ENCODE measurements at regions not wholly inside any gene's neighbourhood (a gene's known extent, or its start where the extent isn't known, plus 50 kb on each side); places are given as distances from the start of the nearest gene placed in this dataset.

DNA sequence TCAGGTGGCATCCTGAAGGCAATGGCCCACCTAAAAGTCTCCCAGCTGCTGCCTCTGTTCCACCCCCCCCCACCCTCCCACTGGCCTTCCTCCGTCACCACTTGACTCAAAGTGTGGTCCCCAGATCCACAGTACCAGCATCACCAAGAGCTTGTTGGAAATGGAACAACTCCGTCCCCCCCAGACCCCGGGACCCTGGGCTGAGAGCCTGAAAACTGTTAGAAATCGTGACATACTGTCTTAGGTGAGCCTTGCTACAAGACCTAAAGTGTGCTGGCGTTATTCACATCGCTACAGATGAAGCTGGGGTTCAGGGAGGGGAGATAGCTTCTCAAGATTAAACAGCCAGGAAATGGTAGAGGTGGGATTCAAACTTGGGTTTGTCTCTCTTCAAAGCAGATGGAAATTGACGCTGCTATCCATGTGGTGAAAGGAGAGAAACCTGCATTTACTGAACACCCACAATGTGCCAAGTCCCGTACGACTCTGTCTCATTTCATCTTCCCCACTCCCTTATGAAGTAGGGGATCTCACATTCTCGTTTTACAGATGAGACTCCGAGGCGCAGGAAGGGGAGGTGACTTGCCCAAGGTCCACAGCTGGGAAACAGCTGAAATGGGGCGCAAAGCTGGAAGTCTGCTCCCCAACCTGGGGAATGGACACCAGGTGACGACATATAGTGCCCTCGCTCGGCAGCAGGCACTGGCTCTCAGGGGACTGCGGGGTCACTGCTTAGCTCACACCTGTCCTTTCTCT, 52.8 kb upstream of the IFFO2 start:
- Mint-ChIP-seq H3K4me1 (ENCODE audit: low read depth) (peaks cover 38% of the 10 kb centered on the region), H3K27me3 (ENCODE audit: low read depth) (no peaks in the 10 kb centered on the region), H3K4me3 (ENCODE audit: unreplicated experiment) (no peak overlapping the region), H3K27ac (ENCODE audit: unreplicated experiment) (peak overlapping the region; percentile 89), H3K36me3 (ENCODE audit: low read depth) (no peaks in the 10 kb centered on the region), H3K9me3 (ENCODE audit: low read depth) (no peaks in the 10 kb centered on the region)
- TF ChIP-seq, protein P1, sequence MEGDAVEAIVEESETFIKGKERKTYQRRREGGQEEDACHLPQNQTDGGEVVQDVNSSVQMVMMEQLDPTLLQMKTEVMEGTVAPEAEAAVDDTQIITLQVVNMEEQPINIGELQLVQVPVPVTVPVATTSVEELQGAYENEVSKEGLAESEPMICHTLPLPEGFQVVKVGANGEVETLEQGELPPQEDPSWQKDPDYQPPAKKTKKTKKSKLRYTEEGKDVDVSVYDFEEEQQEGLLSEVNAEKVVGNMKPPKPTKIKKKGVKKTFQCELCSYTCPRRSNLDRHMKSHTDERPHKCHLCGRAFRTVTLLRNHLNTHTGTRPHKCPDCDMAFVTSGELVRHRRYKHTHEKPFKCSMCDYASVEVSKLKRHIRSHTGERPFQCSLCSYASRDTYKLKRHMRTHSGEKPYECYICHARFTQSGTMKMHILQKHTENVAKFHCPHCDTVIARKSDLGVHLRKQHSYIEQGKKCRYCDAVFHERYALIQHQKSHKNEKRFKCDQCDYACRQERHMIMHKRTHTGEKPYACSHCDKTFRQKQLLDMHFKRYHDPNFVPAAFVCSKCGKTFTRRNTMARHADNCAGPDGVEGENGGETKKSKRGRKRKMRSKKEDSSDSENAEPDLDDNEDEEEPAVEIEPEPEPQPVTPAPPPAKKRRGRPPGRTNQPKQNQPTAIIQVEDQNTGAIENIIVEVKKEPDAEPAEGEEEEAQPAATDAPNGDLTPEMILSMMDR (IDR thresholded peaks at IDR 0.05) = no peak
- DNase-seq (ENCODE audit: low spot score) = no peak

- Mint-ChIP-seq H3K27ac (ENCODE audit: unreplicated experiment) (no peak overlapping the region), H3K4me3 (ENCODE audit: unreplicated experiment) (no peak overlapping the region), H3K27me3 (ENCODE audit: low read depth) (peaks cover 3% of the 10 kb centered on the region), H3K9me3 (ENCODE audit: low read depth) (peaks cover 7% of the 10 kb centered on the region), H3K36me3 (ENCODE audit: low read depth) (no peaks in the 10 kb centered on the region), H3K4me1 (ENCODE audit: low read depth) (peaks cover 36% of the 10 kb centered on the region)
- no peak for DNase-seq (ENCODE audit: low spot score)
- TF ChIP-seq, protein P1 (IDR thresholded peaks at IDR 0.05) = no peak
These were observed 51.3 kb upstream of the IFFO2 start for GRCh38 chr1:19007491-19008441.

- Mint-ChIP-seq H3K4me3 (ENCODE audit: unreplicated experiment) (no peak overlapping the region), H3K36me3 (ENCODE audit: low read depth) (peaks cover 2% of the 10 kb centered on the region), H3K4me1 (ENCODE audit: low read depth) (peaks cover 27% of the 10 kb centered on the region), H3K27ac (ENCODE audit: unreplicated experiment) (no peak overlapping the region), H3K27me3 (ENCODE audit: low read depth) (peaks cover 3% of the 10 kb centered on the region), H3K9me3 (ENCODE audit: low read depth) (peaks cover 10% of the 10 kb centered on the region)
- DNase-seq (ENCODE audit: low spot score) = no peak
- TF ChIP-seq, protein P1 (IDR thresholded peaks at IDR 0.05) = no peak
These were observed 50.4 kb upstream of the IFFO2 start for GRCh38 chr1:19006837-19007271.
